Esophagus squamous epithelium (tissue), 5 donors: ENCODE measurements at regions not wholly inside any gene's neighbourhood (a gene's known extent, or its start where the extent isn't known, plus 50 kb on each side); places are given as distances from the start of the nearest gene placed in this dataset.

Source experiments
- DNase-seq: peaks from one replicate; lab custom pipeline; 2025; lab: John Stamatoyannopoulos, UW
- H3K27ac ChIP-seq, 4 donors: fragments of 200-600 bp; sonication (generic); one replicate each; pipeline ENCODE4 v1.5.1; 2016 to 2019; ENCODE audit warnings: mild to moderate bottlenecking in 1 of 4
- H3K27me3 ChIP-seq, 4 donors: fragments of 200-600 bp; sonication (generic); 1 replicate in 3 of 4; 2 replicates in 1 of 4; pipeline versions ENCODE4 v1.5.1 to v1.6.0; 2017 to 2021; ENCODE audit warnings: antibody characterized with exemption in 1 of 4
- H3K36me3 ChIP-seq, 3 donors: fragments of 200-600 bp; sonication (generic); one replicate each; pipeline ENCODE4 v1.5.1; 2016 to 2019
- H3K4me1 ChIP-seq, 3 donors: fragments of 200-600 bp; sonication (generic); one replicate each; pipeline ENCODE4 v1.5.1; 2017 to 2019
- H3K4me3 ChIP-seq, 4 donors: fragments of 200-600 bp; sonication (generic); 1 replicate in 3 of 4; 2 replicates in 1 of 4; pipeline ENCODE4 v1.5.1; 2016 to 2019; ENCODE audit warnings: mild to moderate bottlenecking in 2 of 4, moderate library complexity in 1 of 4
- H3K9me3 ChIP-seq, 3 donors: fragments of 200-600 bp; sonication (generic); one replicate each; pipeline ENCODE4 v1.5.1; 2016 to 2019
- POLR2A ChIP-seq, 4 donors: fragments of 450-650 bp; IDR thresholded peaks; one replicate each; pipeline ENCODE4 v1.6.1; 2017; ENCODE audit warnings: antibody characterized with exemption in 4 of 4, mild to moderate bottlenecking in 4 of 4, moderate library complexity in 3 of 4
- WGBS, 2 donors: methylation state at CpG; one replicate each; pipeline ENCODE4 v1.1.5; 2018; 5-methylcytosine and 5-hydroxymethylcytosine counted together
- intact Hi-C: fragments of 100-400 bp; cut with DNase I; formaldehyde crosslinking; loops from one replicate; pipeline ENCODE4 v1.15.0; 2022
- TF ChIP-seq, protein P1 (sequence below), 6 experiments: fragments of 450-650 bp in 4 of 6; fragments of 200-600 bp in 2 of 6; sonication (generic) in 2 of 6; IDR thresholded peaks; one replicate each; pipeline ENCODE4 v1.5.1; 2016 to 2019; ENCODE audit warnings: antibody characterized with exemption in 6 of 6, mild to moderate bottlenecking in 4 of 6, moderate library complexity in 4 of 6
- donor health status: DM: yes; HTN: yes; CAD: no.

GRCh38 chr14:22174412-22175277 lies 414.4 kb downstream of the DAD1 start:
- no peak for DNase-seq
- Histone ChIP-seq H3K4me3 (no peak overlapping the region), H3K27ac (no peak overlapping the region), H3K9me3 (no peaks in the 10 kb centered on the region), H3K36me3 (no peaks in the 10 kb centered on the region), H3K4me1 (no peaks in the 10 kb centered on the region), H3K27me3 (no peaks in the 10 kb centered on the region)
- WGBS, 2 donors = 73% methylated on average over 8 of the region's 8 CpGs
- TF ChIP-seq POLR2A (IDR thresholded peaks at IDR 0.05) = no peak
- TF ChIP-seq, protein P1, sequence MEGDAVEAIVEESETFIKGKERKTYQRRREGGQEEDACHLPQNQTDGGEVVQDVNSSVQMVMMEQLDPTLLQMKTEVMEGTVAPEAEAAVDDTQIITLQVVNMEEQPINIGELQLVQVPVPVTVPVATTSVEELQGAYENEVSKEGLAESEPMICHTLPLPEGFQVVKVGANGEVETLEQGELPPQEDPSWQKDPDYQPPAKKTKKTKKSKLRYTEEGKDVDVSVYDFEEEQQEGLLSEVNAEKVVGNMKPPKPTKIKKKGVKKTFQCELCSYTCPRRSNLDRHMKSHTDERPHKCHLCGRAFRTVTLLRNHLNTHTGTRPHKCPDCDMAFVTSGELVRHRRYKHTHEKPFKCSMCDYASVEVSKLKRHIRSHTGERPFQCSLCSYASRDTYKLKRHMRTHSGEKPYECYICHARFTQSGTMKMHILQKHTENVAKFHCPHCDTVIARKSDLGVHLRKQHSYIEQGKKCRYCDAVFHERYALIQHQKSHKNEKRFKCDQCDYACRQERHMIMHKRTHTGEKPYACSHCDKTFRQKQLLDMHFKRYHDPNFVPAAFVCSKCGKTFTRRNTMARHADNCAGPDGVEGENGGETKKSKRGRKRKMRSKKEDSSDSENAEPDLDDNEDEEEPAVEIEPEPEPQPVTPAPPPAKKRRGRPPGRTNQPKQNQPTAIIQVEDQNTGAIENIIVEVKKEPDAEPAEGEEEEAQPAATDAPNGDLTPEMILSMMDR (IDR thresholded peaks at IDR 0.05) = no peak
- intact Hi-C loops = no loop called here

- Histone ChIP-seq H3K27ac (no peak overlapping the region), H3K36me3 (no peaks in the 10 kb centered on the region), H3K9me3 (no peaks in the 10 kb centered on the region), H3K4me3 (no peak overlapping the region), H3K27me3 (no peaks in the 10 kb centered on the region), H3K4me1 (no peaks in the 10 kb centered on the region)
- no peak for DNase-seq
- intact Hi-C loops = no loop called here
- no peak for TF ChIP-seq POLR2A (IDR thresholded peaks at IDR 0.05)
- TF ChIP-seq, protein P1 (IDR thresholded peaks at IDR 0.05) = no peak
- 82 to 85% methylated on average over 8 of the region's 8 CpGs for WGBS, 2 donors
Observed at GRCh38 chr14:22168092-22168955, 420.7 kb downstream of the DAD1 start.

GRCh38 chr14:22164616-22165015 lies 424.4 kb downstream of the DAD1 start:
- Histone ChIP-seq H3K4me1 (no peaks in the 10 kb centered on the region), H3K27ac (no peak overlapping the region), H3K36me3 (no peaks in the 10 kb centered on the region), H3K27me3 (no peaks in the 10 kb centered on the region), H3K9me3 (no peaks in the 10 kb centered on the region), H3K4me3 (no peak overlapping the region)
- 64 to 67% methylated on average over 3 of the region's 3 CpGs for WGBS, 2 donors
- DNase-seq = no peak
- intact Hi-C loops = no loop called here
- TF ChIP-seq POLR2A (IDR thresholded peaks at IDR 0.05) = no peak
- TF ChIP-seq, protein P1 (IDR thresholded peaks at IDR 0.05) = no peak

DNA sequence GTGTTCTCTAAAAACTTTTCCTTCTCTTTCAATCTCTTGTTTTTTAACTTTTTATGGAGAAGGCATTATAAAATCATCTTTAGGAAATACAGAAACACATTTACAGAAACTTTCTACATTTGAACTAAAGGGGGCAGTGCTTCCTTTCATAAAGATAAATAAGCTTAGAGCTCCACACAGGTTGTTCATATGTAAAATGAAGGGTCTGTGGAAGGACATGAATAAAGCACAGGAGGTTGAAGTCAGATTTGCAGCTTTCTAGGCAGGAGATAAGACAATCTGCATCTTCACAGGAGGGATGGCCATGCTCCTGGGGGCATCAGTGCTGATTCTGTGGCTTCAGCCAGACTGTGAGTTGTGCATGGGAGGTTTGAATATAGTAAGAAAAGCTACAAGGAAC lies 426.0 kb downstream of the DAD1 start:
- H3K36me3 ChIP-seq = no peaks in the 10 kb centered on the region
- H3K27ac ChIP-seq = no peak overlapping the region
- DNase-seq = no peak
- no peak overlapping the region for H3K4me3 ChIP-seq
- intact Hi-C loops = no loop called here
- no peaks in the 10 kb centered on the region for H3K4me1 ChIP-seq
- H3K27me3 ChIP-seq = no peaks in the 10 kb centered on the region
- TF ChIP-seq, protein P1 (IDR thresholded peaks at IDR 0.05) = peak in 1 of 6 experiments; percentile 11
- no peak for TF ChIP-seq POLR2A (IDR thresholded peaks at IDR 0.05)
- no peaks in the 10 kb centered on the region for H3K9me3 ChIP-seq

- intact Hi-C loops = no loop called here
Observed at GRCh38 chr14:22159957-22160356, 429.1 kb downstream of the DAD1 start.

More at GRCh38 chr14:22159957-22160356, 429.1 kb downstream of the DAD1 start:
- H3K4me3 ChIP-seq = no peak overlapping the region
- H3K9me3 ChIP-seq = no peaks in the 10 kb centered on the region
- no peaks in the 10 kb centered on the region for H3K4me1 ChIP-seq
- peaks cover 0 to 3% (median 0%) of the 10 kb centered on the region in 4 donors for H3K27me3 ChIP-seq
- DNase-seq = no peak
- H3K36me3 ChIP-seq = no peaks in the 10 kb centered on the region
- TF ChIP-seq, protein P1 (IDR thresholded peaks at IDR 0.05) = no peak
- no peak for TF ChIP-seq POLR2A (IDR thresholded peaks at IDR 0.05)
- H3K27ac ChIP-seq = no peak overlapping the region
- 59 to 72% methylated on average over 2 of the region's 2 CpGs for WGBS, 2 donors
